OCI-LY1 (cell line): ENCODE measurements at regions not wholly inside any gene's neighbourhood (a gene's known extent, or its start where the extent isn't known, plus 50 kb on each side); places are given as distances from the start of the nearest gene placed in this dataset.

Experiments used
- H2AFZ ChIP-seq: fragments of 200-600 bp; sonication (generic), shearing (Covaris generic); 2 replicates; pipeline ENCODE4 v1.6.0; 2014; ENCODE audit warnings: antibody characterized with exemption, mild to moderate bottlenecking, low read length
- H3F3A ChIP-seq: fragments of 200-600 bp; sonication (generic), shearing (Covaris generic); 2 replicates; pipeline ENCODE4 v1.6.0; 2014; ENCODE audit warnings: mild to moderate bottlenecking, antibody characterized with exemption, low read length, moderate library complexity; ENCODE audit not compliant: insufficient read depth
- H3K27ac ChIP-seq: fragments of 200-600 bp; sonication (generic); 2 replicates; pipeline ENCODE4 v1.5.1; 2014; ENCODE audit warnings: low read length, mixed run types, mild to moderate bottlenecking, low read depth; ENCODE audit not compliant: poor library complexity, severe bottlenecking
- H3K27me3 ChIP-seq: fragments of 200-600 bp; sonication (generic); 2 replicates; pipeline ENCODE4 v1.6.0; 2014; ENCODE audit warnings: antibody characterized with exemption, mild to moderate bottlenecking, low read length, moderate library complexity; ENCODE audit not compliant: insufficient read depth
- H3K36me3 ChIP-seq: fragments of 200-600 bp; sonication (generic); 2 replicates; pipeline ENCODE4 v1.6.1; 2014; ENCODE audit warnings: mild to moderate bottlenecking, antibody characterized with exemption, low read length, moderate library complexity, mixed read lengths; ENCODE audit not compliant: insufficient read depth
- H3K4me1 ChIP-seq: fragments of 200-600 bp; sonication (generic); 2 replicates; pipeline ENCODE4 v1.5.1; 2014; ENCODE audit warnings: mild to moderate bottlenecking, low read length, moderate library complexity; ENCODE audit not compliant: insufficient read depth, severe bottlenecking
- H3K4me2 ChIP-seq: fragments of 200-600 bp; sonication (generic), shearing (Covaris generic); 2 replicates; pipeline ENCODE4 v1.6.1; 2014; ENCODE audit warnings: low read length
- H3K4me3 ChIP-seq: fragments of 200-600 bp; sonication (generic); 2 replicates; pipeline ENCODE4 v1.5.1; 2014; ENCODE audit warnings: low read length, low read depth, mild to moderate bottlenecking, mixed read lengths; ENCODE audit not compliant: poor library complexity, severe bottlenecking
- H3K79me2 ChIP-seq: fragments of 200-600 bp; shearing (Covaris generic); 2 replicates; pipeline ENCODE4 v1.6.1; 2016; ENCODE audit warnings: mixed run types, low read length, mixed read lengths; ENCODE audit not compliant: insufficient read depth
- H3K9ac ChIP-seq: fragments of 200-600 bp; sonication (generic), shearing (Covaris generic); 2 replicates; pipeline ENCODE4 v1.6.1; 2014; ENCODE audit warnings: mild to moderate bottlenecking, low read length, mixed read lengths
- H3K9me2 ChIP-seq: fragments of 200-600 bp; sonication (generic), shearing (Covaris generic); 2 replicates; pipeline ENCODE4 v1.6.1; 2014; ENCODE audit warnings: low read depth, mild to moderate bottlenecking, low read length, mixed read lengths
- H3K9me3 ChIP-seq: fragments of 200-600 bp; shearing (Covaris generic); 2 replicates; pipeline ENCODE4 v1.6.1; 2014; ENCODE audit warnings: low read length, mixed read lengths
- H4K20me1 ChIP-seq: fragments of 200-600 bp; sonication (generic), shearing (Covaris generic); 2 replicates; pipeline ENCODE4 v1.6.0; 2016; ENCODE audit warnings: mild to moderate bottlenecking, low read length; ENCODE audit not compliant: insufficient read depth
- EZH2 ChIP-seq: fragments of 200-600 bp; sonication (generic), shearing (Covaris generic); IDR thresholded peaks from 2 replicates; pipeline ENCODE4 v1.8.0; 2017; ENCODE audit warnings: borderline replicate concordance, mixed run types, mild to moderate bottlenecking, antibody characterized with exemption, low read length, moderate library complexity, mixed read lengths
- TF ChIP-seq, protein P1 (sequence below): fragments of 200-600 bp; sonication (generic), shearing (Covaris generic); IDR thresholded peaks from 2 replicates; pipeline ENCODE4 v1.5.1; 2017; ENCODE audit warnings: mild to moderate bottlenecking, antibody characterized with exemption, low read length, moderate library complexity, mixed read lengths

DNA sequence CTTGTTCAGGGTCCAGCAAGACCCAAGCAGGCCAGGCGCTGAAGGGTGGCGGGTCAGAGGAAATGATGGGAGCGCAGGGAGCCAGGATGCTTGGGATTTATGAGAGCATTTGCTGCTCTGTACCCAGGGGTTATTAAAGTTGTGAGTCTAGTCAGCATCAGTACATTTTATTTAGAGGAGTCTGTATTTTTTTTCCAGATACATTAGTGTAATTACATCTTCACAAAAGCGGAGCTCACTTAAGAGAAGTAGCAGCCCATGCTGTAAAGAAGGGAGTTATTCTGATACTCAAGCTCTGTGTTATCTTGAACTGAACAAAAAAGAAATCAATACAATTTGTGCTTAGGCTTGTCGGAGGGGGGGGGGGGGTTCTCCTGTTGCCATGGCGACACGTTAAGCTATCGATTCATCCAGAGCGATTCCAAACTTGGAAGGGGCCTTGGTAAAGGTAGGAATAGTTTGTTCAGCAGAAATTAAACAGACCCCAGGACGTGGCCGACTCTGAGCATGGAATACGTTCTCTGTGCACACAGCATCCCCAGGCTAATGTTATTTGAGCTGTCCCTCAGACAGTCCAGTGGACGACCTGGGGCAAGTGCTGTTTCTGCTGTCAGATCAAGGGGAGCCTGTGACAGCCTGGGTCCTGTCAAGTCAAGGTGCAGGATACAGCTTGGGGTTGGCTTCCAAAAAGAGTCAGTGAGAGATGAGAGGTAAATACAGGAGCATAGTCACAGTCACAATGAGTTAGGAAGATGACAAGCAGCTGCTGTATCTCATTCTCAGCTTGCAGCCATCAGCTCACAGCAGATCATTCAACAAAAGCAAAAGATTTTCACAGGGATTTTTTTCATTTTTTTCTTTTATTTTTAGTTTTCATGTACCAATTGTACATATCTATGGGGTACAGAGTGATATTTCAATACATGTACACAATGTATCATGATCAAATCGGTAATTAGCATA, 387.6 kb downstream of the DCDC2C start:
- Histone ChIP-seq H3K36me3 (no peaks in the 10 kb centered on the region), H3K4me2 (no peak overlapping the region), H2AFZ (no peak overlapping the region), H3K4me3 (no peak overlapping the region), H3K4me1 (no peaks in the 10 kb centered on the region), H3K27ac (no peak overlapping the region), H3K9me2 (no peaks in the 10 kb centered on the region), H3K9ac (no peak overlapping the region), H3K79me2 (no peaks in the 10 kb centered on the region), H4K20me1 (no peaks in the 10 kb centered on the region), H3F3A (no peaks in the 10 kb centered on the region), H3K27me3 (no peaks in the 10 kb centered on the region), H3K9me3 (no peaks in the 10 kb centered on the region)
- TF ChIP-seq EZH2, result no peak
- TF ChIP-seq, protein P1, sequence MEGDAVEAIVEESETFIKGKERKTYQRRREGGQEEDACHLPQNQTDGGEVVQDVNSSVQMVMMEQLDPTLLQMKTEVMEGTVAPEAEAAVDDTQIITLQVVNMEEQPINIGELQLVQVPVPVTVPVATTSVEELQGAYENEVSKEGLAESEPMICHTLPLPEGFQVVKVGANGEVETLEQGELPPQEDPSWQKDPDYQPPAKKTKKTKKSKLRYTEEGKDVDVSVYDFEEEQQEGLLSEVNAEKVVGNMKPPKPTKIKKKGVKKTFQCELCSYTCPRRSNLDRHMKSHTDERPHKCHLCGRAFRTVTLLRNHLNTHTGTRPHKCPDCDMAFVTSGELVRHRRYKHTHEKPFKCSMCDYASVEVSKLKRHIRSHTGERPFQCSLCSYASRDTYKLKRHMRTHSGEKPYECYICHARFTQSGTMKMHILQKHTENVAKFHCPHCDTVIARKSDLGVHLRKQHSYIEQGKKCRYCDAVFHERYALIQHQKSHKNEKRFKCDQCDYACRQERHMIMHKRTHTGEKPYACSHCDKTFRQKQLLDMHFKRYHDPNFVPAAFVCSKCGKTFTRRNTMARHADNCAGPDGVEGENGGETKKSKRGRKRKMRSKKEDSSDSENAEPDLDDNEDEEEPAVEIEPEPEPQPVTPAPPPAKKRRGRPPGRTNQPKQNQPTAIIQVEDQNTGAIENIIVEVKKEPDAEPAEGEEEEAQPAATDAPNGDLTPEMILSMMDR, result no peak

DNA sequence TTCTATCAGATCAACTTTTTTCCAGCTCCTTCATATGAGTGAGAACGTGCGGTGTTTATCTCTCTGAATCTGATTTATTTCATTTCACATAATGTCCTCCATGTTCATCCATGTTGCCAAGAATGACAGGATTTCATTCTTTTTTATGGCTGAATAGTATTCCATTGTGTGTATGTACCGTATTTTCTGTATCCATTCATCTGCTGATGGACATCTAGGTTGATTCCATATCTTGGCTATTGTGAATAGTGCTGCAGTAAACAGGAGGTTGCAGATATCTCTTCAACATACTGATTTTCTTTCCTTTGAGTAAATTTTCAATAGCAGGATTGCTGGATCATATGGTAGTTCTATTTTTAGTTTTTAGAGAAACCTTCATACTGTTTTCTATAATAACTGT, 388.5 kb downstream of the DCDC2C start:
- Histone ChIP-seq H3K4me2 (no peak overlapping the region), H3K27ac (no peak overlapping the region), H3K27me3 (no peaks in the 10 kb centered on the region), H3K9me3 (no peaks in the 10 kb centered on the region), H3K4me1 (no peaks in the 10 kb centered on the region), H3K9me2 (no peaks in the 10 kb centered on the region), H3K36me3 (no peaks in the 10 kb centered on the region), H2AFZ (no peak overlapping the region), H3K9ac (no peak overlapping the region), H4K20me1 (no peaks in the 10 kb centered on the region), H3K4me3 (no peak overlapping the region), H3K79me2 (no peaks in the 10 kb centered on the region), H3F3A (no peaks in the 10 kb centered on the region)
- no peak for TF ChIP-seq EZH2
- TF ChIP-seq, protein P1, result no peak

DNA sequence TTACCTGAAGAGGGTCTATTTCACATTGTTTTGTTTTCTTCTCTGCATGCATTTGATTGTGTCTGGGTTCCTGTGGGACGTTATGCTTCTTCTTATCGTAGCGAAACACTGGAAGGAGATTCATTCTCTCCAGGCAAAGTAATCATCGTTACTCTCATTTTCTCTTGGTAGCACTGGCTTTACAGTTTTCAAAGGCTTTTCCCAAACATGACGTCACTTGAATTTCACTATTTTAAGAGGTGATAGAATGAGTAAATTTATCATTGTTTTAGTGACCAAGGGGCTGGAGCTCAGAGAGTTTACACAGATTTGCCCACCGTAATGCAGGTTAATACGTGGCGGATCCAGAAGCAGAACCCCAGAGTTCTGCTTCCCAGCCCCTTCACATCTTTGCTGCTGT, 391.4 kb downstream of the DCDC2C start:
- Histone ChIP-seq H3K79me2 (no peaks in the 10 kb centered on the region), H3K4me3 (no peak overlapping the region), H3K27me3 (no peaks in the 10 kb centered on the region), H3K9me3 (no peaks in the 10 kb centered on the region), H4K20me1 (no peaks in the 10 kb centered on the region), H2AFZ (no peak overlapping the region), H3K36me3 (no peaks in the 10 kb centered on the region), H3K4me1 (no peaks in the 10 kb centered on the region), H3K9ac (no peak overlapping the region), H3K4me2 (no peak overlapping the region), H3F3A (no peaks in the 10 kb centered on the region), H3K9me2 (no peaks in the 10 kb centered on the region), H3K27ac (no peak overlapping the region)
- TF ChIP-seq, protein P1, result no peak
- no peak for TF ChIP-seq EZH2
